Stimulated activated CD4-positive, alpha-beta T cell treated with anti-CD3 and anti-CD28 coated beads, Interleukin-2, amount 100 ng/mL, for 24 hours (primary cell): ENCODE measurements at regions not wholly inside any gene's neighbourhood (a gene's known extent, or its start where the extent isn't known, plus 50 kb on each side); places are given as distances from the start of the nearest gene placed in this dataset.
"Not testable (repeated sequence)": the region's sequence is repeated elsewhere in the genome, so short reads cannot be mapped to it uniquely, and the experiment has no call there.

Experiments
- DNase-seq, 2 donors: peaks; one replicate each; pipeline ENCODE4 v3.0.0-alpha.2; 2020

GRCh38 chr9:101846161-101846560, 107.7 kb upstream of the GRIN3A start:
- DNase-seq = no peak

- DNase-seq = no peak
Observed at GRCh38 chr9:101840694-101841188, 102.3 kb upstream of the GRIN3A start.

- DNase-seq = not testable (repeated sequence)
Observed at GRCh38 chr9:101838988-101839387, 100.5 kb upstream of the GRIN3A start.

DNA sequence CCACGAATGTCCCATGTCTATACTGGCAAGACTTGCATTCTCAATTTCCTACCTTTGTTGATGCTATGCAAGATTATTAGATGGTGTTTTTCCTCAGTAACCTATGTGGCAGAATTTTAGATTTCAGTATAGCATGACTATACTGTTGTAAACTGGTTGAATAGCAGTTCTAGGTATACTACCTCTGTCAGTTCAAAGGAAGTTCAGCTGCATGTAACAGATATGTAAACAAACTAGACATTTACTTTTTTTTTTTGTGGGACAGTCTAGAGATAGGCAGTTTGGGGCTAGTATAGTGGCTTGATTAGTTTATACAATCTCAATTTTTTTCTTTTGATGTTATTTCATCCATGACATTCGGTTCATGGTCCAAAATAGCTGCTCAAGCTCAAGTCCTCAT, 97.6 kb upstream of the GRIN3A start:
- DNase-seq = no peak

GRCh38 chr9:101832486-101832885, 94.0 kb upstream of the GRIN3A start:
- no peak for DNase-seq

GRCh38 chr9:101821450-101821849, 83.0 kb upstream of the GRIN3A start:
- not testable (repeated sequence) for DNase-seq

DNA sequence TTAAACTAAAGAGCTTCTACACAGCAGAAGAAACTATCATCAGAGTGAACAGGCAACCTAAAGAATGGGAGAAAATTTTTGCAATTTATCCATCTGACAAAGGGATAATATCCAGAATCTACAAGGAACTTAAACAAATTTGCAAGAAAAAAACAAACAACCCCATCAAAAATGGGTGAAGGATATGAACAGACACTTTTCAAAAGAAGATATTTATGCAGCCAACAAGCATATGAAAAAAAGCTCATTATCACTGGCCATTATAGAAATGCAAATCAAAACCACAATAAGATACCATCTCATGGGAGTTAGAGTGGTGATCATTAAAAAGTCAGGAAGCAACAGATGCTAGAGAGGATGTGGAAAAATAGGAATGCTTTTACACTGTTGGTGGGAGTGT, 82.5 kb upstream of the GRIN3A start:
- DNase-seq = not testable (repeated sequence)

- DNase-seq = no peak
Observed at GRCh38 chr9:101814064-101814463, 75.6 kb upstream of the GRIN3A start.

DNA sequence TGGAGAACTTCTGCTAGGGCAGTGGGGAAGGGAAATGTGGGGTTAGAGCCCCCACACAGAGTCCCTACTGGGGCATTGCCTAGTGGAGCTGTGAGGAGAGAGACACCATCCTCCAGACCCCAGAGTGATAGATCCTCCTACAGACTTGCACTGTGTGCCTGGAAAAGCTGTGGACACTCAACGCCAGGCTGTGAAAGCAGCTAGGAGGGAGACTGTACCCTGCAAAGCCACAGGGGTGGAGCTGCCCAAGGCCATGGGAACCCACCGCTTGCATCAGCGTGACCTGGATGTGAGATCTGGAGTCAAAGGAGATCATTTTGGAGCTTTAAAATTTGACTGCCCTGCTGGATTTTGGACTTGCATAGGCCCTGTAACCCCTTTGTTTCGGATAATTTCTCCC, 69.4 kb upstream of the GRIN3A start:
- DNase-seq = not testable (repeated sequence)

DNA sequence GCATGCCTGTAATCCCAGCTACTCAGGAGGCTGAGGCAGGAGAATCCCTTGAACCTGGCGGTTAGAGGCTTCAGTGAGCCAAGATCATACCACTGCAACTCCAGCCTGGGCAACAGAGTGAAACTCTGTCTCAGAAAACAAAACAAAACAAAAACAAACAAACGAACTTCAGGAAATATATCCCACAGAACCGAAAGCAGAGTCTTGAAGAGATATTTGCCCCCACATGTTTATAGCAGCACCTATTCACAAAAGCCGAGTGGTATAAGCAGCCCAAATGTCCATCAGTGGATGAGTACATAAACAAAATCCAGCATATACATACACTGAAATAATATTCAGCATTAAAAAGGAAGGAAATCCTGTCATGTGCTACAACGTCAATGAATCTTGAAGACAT, 57.6 kb upstream of the GRIN3A start:
- DNase-seq = no peak

- no peak for DNase-seq
Observed at GRCh38 chr9:101795147-101795546, 56.7 kb upstream of the GRIN3A start.

GRCh38 chr9:101792475-101792874, 54.0 kb upstream of the GRIN3A start:
- DNase-seq = no peak

GRCh38 chr9:101791938-101792337, 53.5 kb upstream of the GRIN3A start:
- peak in 1 of 2 donors; percentile 14 for DNase-seq

GRCh38 chr9:101791533-101791932, 53.1 kb upstream of the GRIN3A start:
- DNase-seq = no peak
